ENCODE measurements at regions not wholly inside any gene's neighbourhood (a gene's known extent, or its start where the extent isn't known, plus 50 kb on each side); places are given as distances from the start of the nearest gene placed in this dataset.

- no peak for ATAC-seq
- DNase-seq: no peak
- intact Hi-C loops (cut with micrococcal nuclease): no loop called here
These were observed 252.0 kb upstream of the PPARGC1A start for GRCh38 chr4:24141836-24142235.

- DNase-seq: no peak
- intact Hi-C loops (cut with micrococcal nuclease): no loop called here
- no peak for ATAC-seq
These were observed 251.0 kb upstream of the PPARGC1A start for GRCh38 chr4:24140892-24141291.

GRCh38 chr4:24137671-24138601 is 248.1 kb upstream of the PPARGC1A start:
- ATAC-seq (no peak), DNase-seq (no peak)
- intact Hi-C loops (cut with micrococcal nuclease): no loop called here

- peak; percentile 28 for ATAC-seq
- intact Hi-C loops (cut with micrococcal nuclease): no loop called here
- DNase-seq: no peak
These were observed 242.3 kb upstream of the PPARGC1A start for GRCh38 chr4:24131954-24132673.

GRCh38 chr4:24130637-24131036 is 240.8 kb upstream of the PPARGC1A start:
- no peak for DNase-seq
- intact Hi-C loops (cut with micrococcal nuclease): no loop called here
- ATAC-seq: no peak

- ATAC-seq: no peak
- no peak for DNase-seq
- intact Hi-C loops (cut with micrococcal nuclease): no loop called here
These were observed 236.9 kb upstream of the PPARGC1A start for GRCh38 chr4:24126776-24127175.

- intact Hi-C loops (cut with micrococcal nuclease): no loop called here
- DNase-seq: no peak
These were observed 231.7 kb upstream of the PPARGC1A start for GRCh38 chr4:24121395-24122175.

GRCh38 chr4:24117975-24118374 is 228.1 kb upstream of the PPARGC1A start:
- no peak for DNase-seq
- intact Hi-C loops (cut with micrococcal nuclease): no loop called here
- ATAC-seq: peak; percentile 47

More at GRCh38 chr4:24121395-24122175, 231.7 kb upstream of the PPARGC1A start:
- no peak for ATAC-seq

- intact Hi-C loops (cut with micrococcal nuclease): no loop called here
- ATAC-seq (no peak), DNase-seq (no peak)
These were observed 226.3 kb upstream of the PPARGC1A start for GRCh38 chr4:24116107-24116506.

GRCh38 chr4:24114919-24115500 is 225.2 kb upstream of the PPARGC1A start:
- ATAC-seq (no peak), DNase-seq (no peak)
- intact Hi-C loops (cut with micrococcal nuclease): no loop called here

- intact Hi-C loops (cut with micrococcal nuclease): no loop called here
- no peak for ATAC-seq
- no peak for DNase-seq
These were observed 224.6 kb upstream of the PPARGC1A start for GRCh38 chr4:24114444-24114843.

GRCh38 chr4:24112466-24112865 is 222.6 kb upstream of the PPARGC1A start:
- intact Hi-C loops (cut with micrococcal nuclease): no loop called here
- ATAC-seq (no peak), DNase-seq (no peak)

GRCh38 chr4:24108567-24108966 is 218.7 kb upstream of the PPARGC1A start:
- DNase-seq (no peak), ATAC-seq (no peak)
- intact Hi-C loops (cut with micrococcal nuclease): no loop called here

- peak; percentile 39 for ATAC-seq
- no peak for DNase-seq
- intact Hi-C loops (cut with micrococcal nuclease): no loop called here
These were observed 215.6 kb upstream of the PPARGC1A start for GRCh38 chr4:24105327-24106038.

- no peak for DNase-seq
- intact Hi-C loops (cut with micrococcal nuclease): no loop called here
- peak; percentile 53 for ATAC-seq
These were observed 214.3 kb upstream of the PPARGC1A start for GRCh38 chr4:24104158-24104565.

GRCh38 chr4:24103434-24104157 is 213.7 kb upstream of the PPARGC1A start:
- peak; percentile 89 for ATAC-seq
- intact Hi-C loops (cut with micrococcal nuclease): no loop called here
- DNase-seq: no peak

GRCh38 chr4:24102621-24103020 is 212.8 kb upstream of the PPARGC1A start:
- intact Hi-C loops (cut with micrococcal nuclease): no loop called here
- DNase-seq: no peak
- no peak for ATAC-seq

GRCh38 chr4:24096603-24097002 is 206.8 kb upstream of the PPARGC1A start:
- DNase-seq (no peak), ATAC-seq (no peak)
- intact Hi-C loops (cut with micrococcal nuclease): no loop called here

Data from left ventricle myocardium superior (tissue), 1 donor.